ENCODE measurements at regions not wholly inside any gene's neighbourhood (a gene's known extent, or its start where the extent isn't known, plus 50 kb on each side); places are given as distances from the start of the nearest gene placed in this dataset.

DNA sequence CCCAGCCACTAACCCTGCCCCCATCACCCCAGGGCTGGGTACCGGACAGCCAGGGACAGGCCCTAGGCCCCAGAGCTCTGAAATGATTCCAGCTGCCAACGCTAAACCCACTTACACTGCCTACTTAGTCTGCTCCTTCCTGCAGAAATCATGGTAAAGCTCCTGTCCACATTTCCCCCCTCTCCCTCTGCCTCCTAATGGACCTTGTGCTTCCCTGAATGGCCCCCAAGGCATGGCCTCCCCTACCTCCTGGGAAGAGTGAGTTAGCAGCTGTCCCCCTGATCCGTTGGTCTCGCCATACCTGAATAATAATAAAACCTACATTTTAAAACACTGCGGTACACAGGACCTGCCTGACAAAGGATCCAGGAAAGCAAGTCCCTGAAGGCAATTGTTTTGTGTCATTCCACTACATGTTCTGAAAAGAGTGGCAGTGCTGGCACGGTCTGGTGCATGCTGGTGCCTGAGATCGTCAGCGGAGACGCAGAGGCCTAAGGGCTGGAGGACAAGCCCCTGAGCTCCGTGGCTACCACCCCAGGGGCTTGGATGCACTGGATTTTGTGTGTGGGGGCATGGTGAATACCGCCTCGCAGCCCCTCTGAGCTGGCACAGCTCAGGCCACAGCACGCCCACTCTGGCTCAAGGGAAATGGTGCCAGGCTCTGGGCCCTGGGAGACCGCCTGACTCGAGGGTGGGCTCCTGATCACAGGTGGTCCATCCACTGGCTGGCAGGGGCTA, 186.3 kb downstream of the CTTN start:
- TF ChIP-seq Cebpa-rat (IDR thresholded peaks at IDR 0.05) = no peak
- no peak overlapping the region for H3K9ac ChIP-seq
- H3K36me3 ChIP-seq = no peaks in the 10 kb centered on the region
- peaks cover 33% of the 10 kb centered on the region; the same call in 1 of the 2 replicates for H4K20me1 ChIP-seq
- no peak overlapping the region for H3K4me2 ChIP-seq
- no peak overlapping the region for H3K4me3 ChIP-seq
- 0 out of 2 replicates have a peak, but pooled peaks cover 4% of the 10 kb centered on the region for H3K27me3 ChIP-seq
- H3K27ac ChIP-seq = no peak overlapping the region
- peaks cover 13% of the 10 kb centered on the region for H3K4me1 ChIP-seq
- peaks cover 18% of the 10 kb centered on the region for H3K9me3 ChIP-seq

DNA sequence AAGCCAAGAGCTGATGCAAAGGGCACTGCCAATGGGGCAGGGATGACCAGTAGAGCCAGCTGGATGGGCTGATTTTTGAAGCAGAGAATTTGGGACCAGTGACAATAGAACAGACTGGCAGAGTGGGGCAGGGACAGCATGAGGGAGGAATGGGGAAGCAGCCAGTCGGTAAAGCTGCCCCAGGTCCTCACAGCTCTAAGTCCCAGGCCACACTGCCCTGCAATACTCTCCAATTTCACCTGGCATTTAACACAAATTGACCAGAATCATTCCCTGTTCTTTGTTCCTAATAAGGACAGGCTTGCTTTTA, 186.9 kb downstream of the CTTN start:
- peaks cover 32% of the 10 kb centered on the region; the same call in 1 of the 2 replicates for H4K20me1 ChIP-seq
- H3K9ac ChIP-seq = no peak overlapping the region
- 0 out of 2 replicates have a peak, but pooled peaks cover 4% of the 10 kb centered on the region for H3K27me3 ChIP-seq
- H3K4me3 ChIP-seq = no peak overlapping the region
- no peaks in the 10 kb centered on the region for H3K36me3 ChIP-seq
- peaks cover 18% of the 10 kb centered on the region for H3K9me3 ChIP-seq
- peaks cover 18% of the 10 kb centered on the region for H3K4me1 ChIP-seq
- no peak overlapping the region for H3K4me2 ChIP-seq
- no peak for TF ChIP-seq Cebpa-rat (IDR thresholded peaks at IDR 0.05)
- no peak overlapping the region for H3K27ac ChIP-seq

DNA sequence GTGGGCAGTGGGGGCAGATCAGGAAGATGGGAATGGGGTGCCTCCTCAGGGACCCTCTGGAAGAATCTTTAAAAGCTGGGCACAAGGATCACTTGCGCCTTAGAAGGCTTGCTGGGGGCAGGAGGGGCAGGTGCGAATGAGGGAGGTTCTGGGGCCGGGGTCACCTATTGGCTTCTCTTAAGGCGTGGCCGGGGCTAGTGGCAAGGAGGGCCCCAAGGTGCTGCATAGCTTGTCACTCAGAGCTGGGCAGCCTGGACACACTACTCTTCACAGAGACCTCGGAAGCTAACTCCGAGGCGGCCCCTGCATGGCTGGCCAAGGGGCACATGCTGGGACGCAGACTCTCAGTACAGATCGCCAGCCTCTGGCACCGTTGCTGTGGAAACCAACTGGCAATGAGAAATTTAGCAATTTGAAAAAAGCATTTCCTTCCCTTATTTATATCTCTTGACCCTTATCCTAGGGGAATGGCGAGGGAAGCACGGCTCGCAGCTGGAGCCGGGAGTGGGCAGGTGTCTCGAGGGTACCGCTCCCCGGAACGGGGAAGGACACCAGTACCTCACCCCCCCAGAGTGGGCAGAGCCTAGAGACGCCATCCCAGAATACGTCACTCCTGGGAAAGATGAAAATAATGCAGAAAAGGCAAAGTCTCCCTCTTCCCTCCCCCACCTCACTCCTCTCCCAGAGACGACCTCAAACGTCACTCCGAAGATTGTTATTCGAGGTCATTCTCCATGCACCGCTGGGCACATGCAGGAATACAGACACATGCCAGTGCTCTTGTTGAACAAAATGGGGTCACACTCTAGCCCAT, 188.1 kb downstream of the CTTN start:
- Histone ChIP-seq H3K27ac (no peak overlapping the region), H3K9me3 (peaks cover 18% of the 10 kb centered on the region), H3K4me3 (no peak overlapping the region), H3K4me1 (peaks cover 31% of the 10 kb centered on the region), H3K36me3 (no peaks in the 10 kb centered on the region), H4K20me1 (peaks cover 29% of the 10 kb centered on the region; the same call in 1 of the 2 replicates), H3K4me2 (peak overlapping the region; percentile 26), H3K27me3 (0 out of 2 replicates have a peak, but pooled peaks cover 4% of the 10 kb centered on the region), H3K9ac (no peak overlapping the region)
- no peak for TF ChIP-seq Cebpa-rat (IDR thresholded peaks at IDR 0.05)

DNA sequence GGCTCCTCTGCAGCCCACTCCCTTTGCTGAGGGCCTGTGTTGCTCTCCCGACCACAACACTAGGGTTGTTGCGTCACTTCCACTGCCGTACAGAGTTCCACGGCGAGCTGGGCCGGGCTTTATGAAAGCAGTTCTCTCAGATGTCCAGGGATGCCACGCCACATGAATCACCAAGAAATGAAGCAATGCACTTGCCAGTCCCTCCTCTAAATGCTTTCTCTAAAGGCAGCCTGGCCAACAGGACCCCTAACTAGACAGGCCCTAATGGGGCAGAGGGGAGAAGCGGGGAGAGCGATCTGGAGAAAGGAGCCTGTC, 188.7 kb downstream of the CTTN start:
- 0 out of 2 replicates have a peak, but pooled peaks have one; percentile 8 for TF ChIP-seq Cebpa-rat (IDR thresholded peaks at IDR 0.05)
- H4K20me1 ChIP-seq = peaks cover 24% of the 10 kb centered on the region; the same call in 1 of the 2 replicates
- H3K9ac ChIP-seq = no peak overlapping the region
- no peak overlapping the region for H3K27ac ChIP-seq
- H3K27me3 ChIP-seq = 0 out of 2 replicates have a peak, but pooled peaks cover 4% of the 10 kb centered on the region
- H3K4me1 ChIP-seq = peaks cover 36% of the 10 kb centered on the region
- H3K36me3 ChIP-seq = no peaks in the 10 kb centered on the region
- H3K9me3 ChIP-seq = peaks cover 18% of the 10 kb centered on the region
- H3K4me3 ChIP-seq = no peak overlapping the region
- H3K4me2 ChIP-seq = peak overlapping the region; percentile 26; the same call in 1 of the 2 replicates

DNA sequence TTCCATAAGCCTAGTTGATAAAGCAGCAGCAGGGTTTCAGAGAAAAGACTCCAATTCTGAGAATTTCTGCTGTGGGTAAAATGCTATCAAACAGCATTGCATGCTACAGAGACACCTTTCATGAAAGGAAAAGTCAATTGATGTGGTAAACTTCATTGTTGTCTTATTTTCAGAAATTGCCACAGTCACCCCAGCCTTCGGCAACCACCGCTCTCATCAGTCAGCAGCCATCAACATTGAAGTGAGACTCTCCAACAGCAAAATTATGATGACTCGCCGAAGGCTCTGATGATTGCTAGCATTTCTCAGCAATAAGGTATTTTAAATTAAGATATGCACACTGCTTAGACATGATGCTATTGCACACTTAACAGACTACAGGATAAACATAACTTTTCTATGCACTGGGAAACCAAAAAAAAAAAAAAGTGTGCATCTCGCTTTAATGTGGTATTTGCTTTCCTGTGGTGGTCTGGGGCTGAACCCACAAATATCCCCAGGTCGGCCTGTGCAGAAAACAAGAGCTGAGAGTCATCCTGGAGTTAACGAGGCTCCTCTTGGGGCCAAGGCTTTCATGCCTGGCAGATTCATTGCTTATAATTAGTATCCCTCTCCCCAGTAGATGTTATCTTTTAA, 192.1 kb downstream of the CTTN start:
- peaks cover 7% of the 10 kb centered on the region; the same call in 1 of the 2 replicates for H4K20me1 ChIP-seq
- H3K9ac ChIP-seq = no peak overlapping the region
- no peak for TF ChIP-seq Cebpa-rat (IDR thresholded peaks at IDR 0.05)
- no peak overlapping the region for H3K4me3 ChIP-seq
- no peaks in the 10 kb centered on the region for H3K36me3 ChIP-seq
- H3K4me1 ChIP-seq = peaks cover 59% of the 10 kb centered on the region
- H3K27ac ChIP-seq = no peak overlapping the region
- H3K4me2 ChIP-seq = peak overlapping the region; percentile 75
- peaks cover 20% of the 10 kb centered on the region; the same call in 1 of the 2 replicates for H3K27me3 ChIP-seq
- peaks cover 18% of the 10 kb centered on the region for H3K9me3 ChIP-seq

DNA sequence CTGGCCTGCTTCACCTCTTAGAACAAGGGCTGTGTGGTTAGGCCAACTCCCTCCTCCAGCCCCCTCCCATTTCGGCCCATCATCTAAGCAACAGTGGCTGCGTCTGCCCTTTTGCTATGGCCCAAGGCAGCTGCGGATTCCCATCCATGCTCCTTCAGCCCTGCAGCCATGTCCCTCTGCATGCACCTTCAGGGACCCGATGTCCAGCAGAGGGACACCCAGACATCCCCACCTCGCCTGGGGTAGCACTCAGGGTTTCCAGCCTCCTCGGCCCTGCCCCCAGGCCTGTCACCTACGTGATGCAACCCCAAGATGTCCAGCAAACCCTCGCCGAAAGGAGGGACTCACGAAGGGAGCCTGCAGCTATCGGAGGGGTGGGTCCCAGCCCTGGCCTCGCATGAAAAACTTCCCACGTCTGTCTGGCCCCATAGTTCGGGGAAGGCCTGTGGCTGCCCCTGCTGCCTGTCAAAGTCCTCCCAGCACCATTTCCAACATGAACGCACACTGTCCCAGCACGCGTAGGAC, 194.4 kb downstream of the CTTN start:
- Histone ChIP-seq H3K4me3 (no peak overlapping the region), H3K27me3 (peaks cover 21% of the 10 kb centered on the region; the same call in 1 of the 2 replicates), H3K4me2 (0 out of 2 replicates have a peak overlapping the region, but pooled peaks have one; percentile 75), H3K36me3 (no peaks in the 10 kb centered on the region), H3K4me1 (peaks cover 56% of the 10 kb centered on the region), H4K20me1 (peaks cover 7% of the 10 kb centered on the region; the same call in 1 of the 2 replicates), H3K9me3 (peaks cover 18% of the 10 kb centered on the region), H3K9ac (no peak overlapping the region), H3K27ac (no peak overlapping the region)
- TF ChIP-seq Cebpa-rat (IDR thresholded peaks at IDR 0.05) = no peak

DNA sequence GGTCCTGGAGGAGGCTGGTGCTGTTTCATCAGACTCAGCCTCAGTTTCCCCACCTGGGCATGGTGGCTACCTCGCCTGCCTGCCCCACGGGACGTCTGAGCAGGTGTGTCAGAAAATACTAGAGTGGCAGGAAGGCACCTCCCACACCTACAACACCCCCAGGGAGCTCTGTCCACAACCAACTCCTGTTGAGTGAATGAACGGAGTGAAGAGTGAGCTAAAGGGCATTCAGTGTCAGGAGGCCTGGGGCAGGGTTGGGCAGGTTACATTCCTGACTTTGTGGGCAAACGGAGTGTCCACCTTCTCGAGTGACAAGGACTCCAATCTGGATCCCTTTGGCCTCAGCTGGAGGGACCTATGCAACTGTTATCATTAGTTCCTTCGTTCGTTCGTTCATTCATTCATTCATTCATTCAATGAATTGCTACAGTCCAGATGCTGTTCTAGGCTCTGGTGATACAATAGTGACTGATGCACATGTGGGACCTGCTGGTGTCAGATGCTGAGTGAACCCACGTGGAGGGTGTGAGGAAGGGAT, 195.2 kb downstream of the CTTN start:
- Histone ChIP-seq H4K20me1 (peaks cover 7% of the 10 kb centered on the region; the same call in 1 of the 2 replicates), H3K9ac (no peak overlapping the region), H3K27me3 (peaks cover 21% of the 10 kb centered on the region; the same call in 1 of the 2 replicates), H3K4me1 (peaks cover 61% of the 10 kb centered on the region), H3K4me3 (no peak overlapping the region), H3K36me3 (no peaks in the 10 kb centered on the region), H3K4me2 (peak overlapping the region; percentile 22; the same call in 1 of the 2 replicates), H3K27ac (no peak overlapping the region), H3K9me3 (peaks cover 11% of the 10 kb centered on the region)
- no peak for TF ChIP-seq Cebpa-rat (IDR thresholded peaks at IDR 0.05)

DNA sequence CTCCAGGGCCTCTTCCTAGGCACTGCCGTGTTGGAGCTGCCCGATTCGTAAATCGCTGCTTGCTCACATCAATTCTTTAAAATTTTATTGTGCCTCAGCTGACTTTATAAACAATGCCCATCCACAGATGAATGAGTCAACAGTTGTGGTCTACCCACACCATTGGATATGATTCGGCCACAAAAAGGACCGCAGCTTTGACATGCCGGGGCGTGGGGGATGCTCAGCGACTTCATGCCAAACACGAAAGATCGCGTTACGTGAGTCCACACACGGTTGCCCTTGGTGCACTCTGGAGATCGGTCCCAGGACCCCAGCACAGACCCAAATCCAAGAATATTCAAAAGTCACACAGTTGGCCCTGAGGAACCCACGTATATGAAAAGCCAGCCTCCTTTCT, 195.7 kb downstream of the CTTN start:
- Histone ChIP-seq H4K20me1 (peaks cover 7% of the 10 kb centered on the region; the same call in 1 of the 2 replicates), H3K9me3 (peaks cover 6% of the 10 kb centered on the region), H3K4me3 (no peak overlapping the region), H3K4me2 (peak overlapping the region; percentile 22; the same call in 1 of the 2 replicates), H3K27me3 (peaks cover 21% of the 10 kb centered on the region; the same call in 1 of the 2 replicates), H3K36me3 (no peaks in the 10 kb centered on the region), H3K27ac (no peak overlapping the region), H3K4me1 (peaks cover 61% of the 10 kb centered on the region), H3K9ac (no peak overlapping the region)
- no peak for TF ChIP-seq Cebpa-rat (IDR thresholded peaks at IDR 0.05)

DNA sequence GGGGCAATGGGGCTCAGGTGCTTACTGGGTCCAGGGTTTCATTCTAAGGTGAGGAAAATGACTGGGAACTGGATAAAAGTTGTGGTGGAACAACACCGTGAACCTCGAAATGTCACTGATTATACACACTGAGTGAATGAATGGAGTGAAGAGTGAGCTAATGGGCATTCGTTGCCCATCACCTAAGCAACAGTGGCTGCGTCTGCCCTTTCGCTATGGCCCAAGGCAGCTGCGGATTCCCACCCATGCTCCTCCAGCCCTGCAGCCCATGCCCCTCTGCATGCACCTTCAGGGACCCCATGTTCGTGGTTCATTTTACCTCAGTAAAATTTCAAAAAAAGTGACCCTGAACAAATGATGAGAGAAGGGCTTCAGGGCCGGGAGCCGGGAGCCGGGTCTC, 196.3 kb downstream of the CTTN start:
- Histone ChIP-seq H3K4me3 (no peak overlapping the region), H3K27ac (no peak overlapping the region), H3K9me3 (peaks cover under 1% of the 10 kb centered on the region; the same call in 1 of the 2 replicates), H3K4me1 (peaks cover 59% of the 10 kb centered on the region), H3K36me3 (no peaks in the 10 kb centered on the region), H3K27me3 (peaks cover 18% of the 10 kb centered on the region; the same call in 1 of the 2 replicates), H3K9ac (no peak overlapping the region), H3K4me2 (peak overlapping the region; percentile 67), H4K20me1 (peaks cover 7% of the 10 kb centered on the region; the same call in 1 of the 2 replicates)
- TF ChIP-seq Cebpa-rat (IDR thresholded peaks at IDR 0.05) = no peak

Measured in BLaER1 (cell line).